ENCODE measurements at regions not wholly inside any gene's neighbourhood (a gene's known extent, or its start where the extent isn't known, plus 50 kb on each side); places are given as distances from the start of the nearest gene placed in this dataset.
"Not testable (repeated sequence)": the region's sequence is repeated elsewhere in the genome, so short reads cannot be mapped to it uniquely, and the experiment has no call there.

DNA sequence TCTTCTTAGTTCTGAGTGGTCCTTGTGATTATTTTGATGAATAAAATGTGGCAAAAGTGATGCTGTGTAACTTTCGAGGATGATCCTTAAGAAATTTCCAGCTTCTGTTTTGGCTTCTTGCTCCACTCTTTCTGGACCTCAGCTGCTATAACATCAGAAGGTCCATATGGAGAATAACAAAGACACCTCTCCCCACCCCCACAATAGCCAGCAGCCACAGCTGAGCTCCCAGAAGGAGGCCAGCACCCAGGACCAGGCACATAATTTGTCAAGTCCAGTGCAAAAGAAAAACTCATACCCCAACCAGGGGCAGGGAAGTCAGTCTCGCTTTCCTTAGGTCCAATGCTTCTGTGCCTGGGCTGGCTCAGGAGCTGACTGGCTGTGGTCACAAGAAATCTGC lies 357.6 kb downstream of the RFC3 start:
- no peaks in the 10 kb centered on the region for H3K4me1 ChIP-seq
- no peaks in the 10 kb centered on the region for H3K79me2 ChIP-seq
- H3K4me3 ChIP-seq (ENCODE audit: low read depth, low read length) = no peak overlapping the region
- TF ChIP-seq, protein P1, sequence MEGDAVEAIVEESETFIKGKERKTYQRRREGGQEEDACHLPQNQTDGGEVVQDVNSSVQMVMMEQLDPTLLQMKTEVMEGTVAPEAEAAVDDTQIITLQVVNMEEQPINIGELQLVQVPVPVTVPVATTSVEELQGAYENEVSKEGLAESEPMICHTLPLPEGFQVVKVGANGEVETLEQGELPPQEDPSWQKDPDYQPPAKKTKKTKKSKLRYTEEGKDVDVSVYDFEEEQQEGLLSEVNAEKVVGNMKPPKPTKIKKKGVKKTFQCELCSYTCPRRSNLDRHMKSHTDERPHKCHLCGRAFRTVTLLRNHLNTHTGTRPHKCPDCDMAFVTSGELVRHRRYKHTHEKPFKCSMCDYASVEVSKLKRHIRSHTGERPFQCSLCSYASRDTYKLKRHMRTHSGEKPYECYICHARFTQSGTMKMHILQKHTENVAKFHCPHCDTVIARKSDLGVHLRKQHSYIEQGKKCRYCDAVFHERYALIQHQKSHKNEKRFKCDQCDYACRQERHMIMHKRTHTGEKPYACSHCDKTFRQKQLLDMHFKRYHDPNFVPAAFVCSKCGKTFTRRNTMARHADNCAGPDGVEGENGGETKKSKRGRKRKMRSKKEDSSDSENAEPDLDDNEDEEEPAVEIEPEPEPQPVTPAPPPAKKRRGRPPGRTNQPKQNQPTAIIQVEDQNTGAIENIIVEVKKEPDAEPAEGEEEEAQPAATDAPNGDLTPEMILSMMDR (IDR thresholded peaks at IDR 0.05) = no peak
- no peaks in the 10 kb centered on the region for H3K27me3 ChIP-seq (ENCODE audit: control insufficient read depth, insufficient read depth, low read length)
- no peaks in the 10 kb centered on the region for H3K9me3 ChIP-seq (ENCODE audit: control insufficient read depth, low read length)
- no peak overlapping the region for H3K27ac ChIP-seq
- H3K9ac ChIP-seq = no peak overlapping the region
- H2AFZ ChIP-seq = no peak overlapping the region
- H3K4me2 ChIP-seq (ENCODE audit: low read length) = no peak overlapping the region
- no peaks in the 10 kb centered on the region for H3K36me3 ChIP-seq (ENCODE audit: control insufficient read depth, insufficient read depth, low read length)

DNA sequence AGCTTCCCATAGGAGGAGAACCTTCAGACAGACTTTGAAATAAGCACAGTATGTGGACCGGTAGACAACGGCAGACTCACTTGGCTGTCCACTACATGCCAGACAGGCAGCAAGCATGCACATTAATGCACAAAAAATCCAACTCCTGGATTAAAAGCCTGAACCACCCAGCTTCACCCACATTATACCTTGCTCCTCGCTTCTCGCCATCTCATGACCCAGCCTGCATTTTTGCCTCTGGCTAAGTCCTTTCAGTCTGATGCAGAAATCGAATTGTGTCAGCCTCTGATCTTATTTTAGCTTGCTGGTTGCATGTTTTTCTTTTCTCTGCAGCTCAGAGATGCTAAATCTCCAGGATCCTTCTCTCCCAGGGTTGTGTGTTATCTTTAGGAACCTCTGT lies 358.7 kb downstream of the RFC3 start:
- no peaks in the 10 kb centered on the region for H3K79me2 ChIP-seq
- no peaks in the 10 kb centered on the region for H3K27me3 ChIP-seq (ENCODE audit: control insufficient read depth, insufficient read depth, low read length)
- no peak overlapping the region for H2AFZ ChIP-seq
- H3K4me2 ChIP-seq (ENCODE audit: low read length) = no peak overlapping the region
- TF ChIP-seq, protein P1 (IDR thresholded peaks at IDR 0.05) = no peak
- no peaks in the 10 kb centered on the region for H3K9me3 ChIP-seq (ENCODE audit: control insufficient read depth, low read length)
- no peak overlapping the region for H3K27ac ChIP-seq
- no peak overlapping the region for H3K4me3 ChIP-seq (ENCODE audit: low read depth, low read length)
- no peak overlapping the region for H3K9ac ChIP-seq
- H3K36me3 ChIP-seq (ENCODE audit: control insufficient read depth, insufficient read depth, low read length) = no peaks in the 10 kb centered on the region
- H3K4me1 ChIP-seq = no peaks in the 10 kb centered on the region

DNA sequence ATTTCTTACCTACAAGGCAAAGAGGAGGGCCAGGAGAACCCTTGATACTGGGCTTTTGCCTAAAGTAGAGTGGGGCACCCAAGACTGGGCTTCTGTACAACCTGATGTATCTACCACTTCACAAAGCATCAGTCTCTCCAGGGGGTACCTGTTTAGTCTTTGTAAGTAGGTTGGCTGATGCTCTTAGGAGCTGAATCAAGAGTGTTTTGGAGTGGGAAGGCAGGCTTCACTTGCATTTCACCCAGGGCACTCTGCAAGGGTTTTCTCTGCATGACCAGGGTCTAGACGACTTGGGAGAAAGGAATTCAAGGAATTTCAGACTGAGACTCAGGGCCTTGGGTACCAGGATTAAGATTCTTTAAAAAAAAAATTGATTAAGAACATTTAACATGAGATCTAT lies 361.5 kb downstream of the RFC3 start:
- TF ChIP-seq, protein P1 (IDR thresholded peaks at IDR 0.05) = no peak
- Histone ChIP-seq H3K4me2 (ENCODE audit: low read length) (no peak overlapping the region), H3K36me3 (ENCODE audit: control insufficient read depth, insufficient read depth, low read length) (no peaks in the 10 kb centered on the region), H3K27me3 (ENCODE audit: control insufficient read depth, insufficient read depth, low read length) (no peaks in the 10 kb centered on the region), H3K4me1 (no peaks in the 10 kb centered on the region), H3K4me3 (ENCODE audit: low read depth, low read length) (no peak overlapping the region), H3K27ac (no peak overlapping the region), H3K79me2 (no peaks in the 10 kb centered on the region), H2AFZ (no peak overlapping the region), H3K9me3 (ENCODE audit: control insufficient read depth, low read length) (no peaks in the 10 kb centered on the region), H3K9ac (no peak overlapping the region)

DNA sequence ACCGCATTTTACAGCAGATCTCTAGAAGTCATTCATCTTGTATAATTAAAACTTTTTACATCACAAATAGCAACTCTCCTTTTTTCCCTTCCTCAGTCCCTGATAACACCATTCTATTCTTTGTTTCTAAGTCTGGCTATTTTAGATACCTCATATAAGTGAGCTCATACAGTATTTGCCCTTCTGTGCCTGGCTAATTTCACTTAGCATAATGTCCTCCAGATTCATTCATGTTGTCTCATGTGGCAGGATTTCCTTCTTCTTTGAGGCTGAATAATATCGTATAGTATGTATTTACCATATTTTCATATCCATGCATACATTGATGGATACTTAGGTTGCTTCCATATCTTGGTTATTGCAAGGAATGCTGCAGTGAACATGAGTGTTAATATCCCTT lies 362.0 kb downstream of the RFC3 start:
- Histone ChIP-seq H3K4me1 (no peaks in the 10 kb centered on the region), H3K36me3 (ENCODE audit: control insufficient read depth, insufficient read depth, low read length) (no peaks in the 10 kb centered on the region), H3K27me3 (ENCODE audit: control insufficient read depth, insufficient read depth, low read length) (no peaks in the 10 kb centered on the region), H3K9ac (no peak overlapping the region), H2AFZ (no peak overlapping the region), H3K79me2 (no peaks in the 10 kb centered on the region), H3K4me3 (ENCODE audit: low read depth, low read length) (no peak overlapping the region), H3K9me3 (ENCODE audit: control insufficient read depth, low read length) (no peaks in the 10 kb centered on the region), H3K4me2 (ENCODE audit: low read length) (no peak overlapping the region), H3K27ac (no peak overlapping the region)
- TF ChIP-seq, protein P1 (IDR thresholded peaks at IDR 0.05) = no peak

DNA sequence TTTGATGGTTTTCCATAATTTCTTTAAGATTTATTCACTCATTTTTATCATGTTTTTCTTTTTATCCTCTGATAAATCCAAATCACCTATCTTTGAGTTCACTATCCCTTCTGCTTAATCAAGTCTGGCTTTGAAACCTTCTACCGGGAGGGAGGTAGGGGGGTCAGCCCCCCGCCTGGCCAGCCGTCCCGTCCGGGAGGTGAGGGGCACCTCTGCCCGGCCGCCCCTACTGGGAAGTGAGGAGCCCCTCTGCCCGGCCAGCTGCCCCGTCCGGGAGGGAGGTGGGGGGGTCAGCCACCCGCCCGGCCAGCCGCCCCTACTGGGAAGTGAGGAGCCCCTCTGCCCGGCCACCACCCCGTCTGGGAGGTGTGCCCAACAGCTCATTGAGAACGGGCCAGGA lies 363.3 kb downstream of the RFC3 start:
- not testable (repeated sequence) for H3K4me1 ChIP-seq; H3K9me3 ChIP-seq (ENCODE audit: control insufficient read depth, low read length); H3K79me2 ChIP-seq; H2AFZ ChIP-seq; H3K4me3 ChIP-seq (ENCODE audit: low read depth, low read length); H3K27me3 ChIP-seq (ENCODE audit: control insufficient read depth, insufficient read depth, low read length); H3K9ac ChIP-seq; H3K27ac ChIP-seq; H3K36me3 ChIP-seq (ENCODE audit: control insufficient read depth, insufficient read depth, low read length); H3K4me2 ChIP-seq (ENCODE audit: low read length)
